Endothelial cell of umbilical vein (primary cell): ENCODE measurements at regions not wholly inside any gene's neighbourhood (a gene's known extent, or its start where the extent isn't known, plus 50 kb on each side); places are given as distances from the start of the nearest gene placed in this dataset.

ENCODE experiments used
- BruUV-seq: library from RNA; stranded (reverse); fragments of 400-500 nt; replicated peaks from 2 replicates; lab custom pipeline; 2021; lab: Mats Ljungman, UMichigan
- CTCF ChIA-PET: fragments of 300-600, 350-600 bp; sonication (Branson Sonifier 250); formaldehyde crosslinking; loops from one replicate; lab custom pipeline; 2021; ENCODE audit warnings: antibody characterized with exemption, inconsistent platforms; lab: Charles Lee
- POLR2A ChIA-PET: fragments of 300-600, 350-600 bp; sonication (Branson Sonifier 250); formaldehyde crosslinking; loops from one replicate; lab custom pipeline; 2021; ENCODE audit warnings: antibody characterized with exemption, inconsistent platforms; lab: Charles Lee
- DNase-seq: peaks from one replicate; pipeline ENCODE4 v3.0.0-alpha.2; 2011; ENCODE audit warnings: low read depth, low spot score
- FAIRE-seq: peaks from 2 replicates; lab custom pipeline; 2011; peaks lifted over from hg19 to GRCh38; lab: Jason Lieb, UNC
- H2AFZ ChIP-seq: 2 replicates; pipeline ENCODE4 v1.6.0; 2012; ENCODE audit warnings: low read depth, low read length, control low read depth, inconsistent platforms
- H3K27ac ChIP-seq: 2 replicates; pipeline ENCODE4 v1.5.1; 2011; ENCODE audit warnings: low read depth, mild to moderate bottlenecking, control low read depth, low read length, moderate library complexity; ENCODE audit not compliant: insufficient read depth
- H3K27me3 ChIP-seq, 2 experiments: 2 replicates each; pipeline versions ENCODE4 v1.6.0 to v1.6.1; 2011; ENCODE audit warnings: low read length in 2 of 2, mixed read lengths in 1 of 2; ENCODE audit not compliant: control insufficient read depth in 2 of 2, insufficient read depth in 2 of 2
- H3K36me3 ChIP-seq, 2 experiments: 2 replicates in 1 of 2; 3 replicates in 1 of 2; pipeline ENCODE4 v1.5.1; 2011; ENCODE audit warnings: low read length in 2 of 2, mild to moderate bottlenecking in 1 of 2, moderate library complexity in 1 of 2; ENCODE audit not compliant: control insufficient read depth in 2 of 2, insufficient read depth in 2 of 2; ENCODE audit errors: extremely low read depth in 1 of 2
- H3K4me1 ChIP-seq: 3 replicates; pipeline ENCODE4 v1.5.1; 2011; ENCODE audit warnings: mild to moderate bottlenecking, low read length; ENCODE audit not compliant: control insufficient read depth, insufficient read depth; ENCODE audit errors: extremely low read depth
- H3K4me2 ChIP-seq: 2 replicates; pipeline ENCODE4 v1.6.1; 2011; ENCODE audit warnings: low read length, control low read depth, mixed read lengths; ENCODE audit not compliant: insufficient read depth
- H3K4me3 ChIP-seq, 3 experiments: fragments of 200-600 bp in 1 of 3; sonication (generic), shearing (Covaris generic) in 1 of 3; replicated peaks in 1 of 3; 2 replicates each; pipeline ENCODE4 v1.5.1; 2011 to 2016; ENCODE audit warnings: control low read depth in 3 of 3, low read length in 3 of 3, mild to moderate bottlenecking in 2 of 3, inconsistent platforms in 1 of 3, low read depth in 1 of 3, moderate library complexity in 1 of 3; ENCODE audit not compliant: insufficient read depth in 1 of 3
- H3K79me2 ChIP-seq: 2 replicates; pipeline ENCODE4 v1.6.0; 2012; ENCODE audit warnings: low read length, inconsistent platforms; ENCODE audit not compliant: control insufficient read depth, insufficient read depth
- H3K9ac ChIP-seq: replicated peaks from 2 replicates; pipeline ENCODE3; 2011; ENCODE audit warnings: low read length, control low read depth; ENCODE audit not compliant: insufficient read depth; ENCODE audit errors: extremely low read depth
- H3K9me1 ChIP-seq: replicated peaks from 3 replicates; pipeline ENCODE4 v1.6.0; 2011; ENCODE audit warnings: mild to moderate bottlenecking, low read length; ENCODE audit not compliant: control insufficient read depth, insufficient read depth; ENCODE audit errors: extremely low read depth
- H3K9me3 ChIP-seq: replicated peaks from 2 replicates; pipeline ENCODE4 v1.5.1; 2012; ENCODE audit warnings: low read length, inconsistent platforms; ENCODE audit not compliant: control insufficient read depth, insufficient read depth
- H4K20me1 ChIP-seq: replicated peaks from 2 replicates; pipeline ENCODE3; 2011; ENCODE audit warnings: mild to moderate bottlenecking, low read length; ENCODE audit not compliant: control insufficient read depth, insufficient read depth; ENCODE audit errors: extremely low read depth
- CTCF ChIP-seq, 2 donors: IDR thresholded peaks; 1 replicate in 1 of 2; 2 replicates in 1 of 2; pipeline ENCODE4 v1.5.1; 2011; ENCODE audit warnings: low read length in 2 of 2, mild to moderate bottlenecking in 2 of 2, moderate library complexity in 2 of 2, control low read depth in 1 of 2, inconsistent platforms in 1 of 2, low read depth in 1 of 2; ENCODE audit not compliant: insufficient read depth in 1 of 2; ENCODE audit errors: extremely low read depth in 1 of 2
- EZH2 ChIP-seq: IDR thresholded peaks from 2 replicates; pipeline ENCODE4 v1.6.1; 2012; ENCODE audit warnings: borderline replicate concordance, low read depth, mild to moderate bottlenecking, moderate library complexity, low read length, inconsistent platforms; ENCODE audit not compliant: severe bottlenecking
- FOS ChIP-seq: IDR thresholded peaks from 2 replicates; pipeline ENCODE4 v1.6.1; 2011; ENCODE audit warnings: mild to moderate bottlenecking, low read length, moderate library complexity, borderline replicate concordance; ENCODE audit not compliant: insufficient read depth
- GATA2 ChIP-seq: IDR thresholded peaks from 2 replicates; pipeline ENCODE4 v1.7.0; 2011; ENCODE audit warnings: low read depth, mild to moderate bottlenecking, moderate library complexity, mixed read lengths, low read length; ENCODE audit not compliant: insufficient read length, insufficient read depth
- JUN ChIP-seq: IDR thresholded peaks from 2 replicates; pipeline ENCODE4 v1.6.1; 2011; ENCODE audit warnings: borderline replicate concordance, low read depth; ENCODE audit not compliant: insufficient read length, insufficient read depth
- MAX ChIP-seq: IDR thresholded peaks from 2 replicates; pipeline ENCODE4 v1.6.1; 2011; ENCODE audit not compliant: insufficient read depth, insufficient read length
- MYC ChIP-seq: IDR thresholded peaks from one replicate; pipeline ENCODE4 v1.6.1; 2011; ENCODE audit warnings: mild to moderate bottlenecking, low read depth, low read length
- POLR2A ChIP-seq: IDR thresholded peaks from 2 replicates; pipeline ENCODE4 v1.6.1; 2012; ENCODE audit warnings: low read depth, mild to moderate bottlenecking, control low read depth, low read length
- POLR2AphosphoS5 ChIP-seq: IDR thresholded peaks from 2 replicates; pipeline ENCODE4 v1.6.1; 2012; ENCODE audit warnings: low read depth, mild to moderate bottlenecking, control low read depth, low read length, moderate library complexity; ENCODE audit not compliant: insufficient read depth
- dilution Hi-C: fragments of 300-500 bp; cut with MboI; formaldehyde crosslinking; loops from one replicate; pipeline ENCODE4 v1.15.0; 2019; ENCODE audit warnings: low sequenced_read_pairs; ENCODE audit not compliant: extremely low pct_ligation_motif_present
- intact Hi-C: fragments of 100-400 bp; cut with micrococcal nuclease; formaldehyde crosslinking; loops from one replicate; pipeline ENCODE4 v1.10.0; 2022

GRCh38 chrX:816411-816810, 185.8 kb downstream of the SHOX start:
- no peaks in the 10 kb centered on the region for H4K20me1 ChIP-seq
- dilution Hi-C loops, result no loop called here
- no peak overlapping the region for H3K4me3 ChIP-seq
- DNase-seq, result no peak
- H2AFZ ChIP-seq, result no peak overlapping the region
- no peak for FAIRE-seq
- no peak overlapping the region for H3K4me2 ChIP-seq
- TF ChIP-seq FOS (no peak), CTCF (IDR thresholded peaks at IDR 0.05; ENCODE audit: extremely low read depth in 1 of 2, insufficient read depth in 1 of 2, low read depth in 1 of 2, low read length in 2 of 2) (no peak), GATA2 (no peak), MYC (no peak), EZH2 (no peak), POLR2AphosphoS5 (no peak), MAX (no peak), POLR2A (no peak), JUN (no peak)
- no peak overlapping the region for H3K9ac ChIP-seq
- no peaks in the 10 kb centered on the region for H3K27me3 ChIP-seq
- no peaks in the 10 kb centered on the region for H3K36me3 ChIP-seq
- H3K27ac ChIP-seq, result no peak overlapping the region
- intact Hi-C loops, result no loop called here
- no TSS peak for BruUV-seq
- H3K9me1 ChIP-seq, result no peaks in the 10 kb centered on the region
- ChIA-PET POLR2A (no interaction called here), CTCF (no interaction called here)
- no peaks in the 10 kb centered on the region for H3K4me1 ChIP-seq
- no peaks in the 10 kb centered on the region for H3K79me2 ChIP-seq
- peaks cover 2% of the 10 kb centered on the region for H3K9me3 ChIP-seq
